ENCODE measurements at regions not wholly inside any gene's neighbourhood (a gene's known extent, or its start where the extent isn't known, plus 50 kb on each side); places are given as distances from the start of the nearest gene placed in this dataset.

DNA sequence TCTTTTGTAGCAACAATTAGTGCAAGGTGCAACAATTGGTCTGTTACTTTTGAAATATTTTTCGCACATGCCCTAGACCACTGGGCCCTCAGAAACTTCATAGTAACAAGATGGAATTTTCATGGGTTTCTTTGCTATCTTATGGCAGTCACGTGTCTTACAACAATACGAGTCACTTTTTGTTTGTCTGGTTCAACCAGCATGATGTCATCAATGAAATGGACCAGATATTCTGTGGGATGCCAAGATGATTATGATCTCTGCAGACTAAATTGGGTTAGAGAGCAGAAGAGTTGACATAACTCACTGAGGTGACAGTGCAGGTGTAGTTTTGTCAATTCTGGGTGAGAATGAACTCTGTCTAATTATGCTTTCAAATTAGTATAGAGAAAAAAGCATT is 239.6 kb upstream of the RIOK2 start:
- Histone ChIP-seq H3K4me3 (ENCODE audit: low read depth, low read length) (no peak overlapping the region), H3K27me3 (ENCODE audit: control insufficient read depth, insufficient read depth, low read length) (no peaks in the 10 kb centered on the region), H3K36me3 (ENCODE audit: control insufficient read depth, insufficient read depth, low read length) (no peaks in the 10 kb centered on the region)
- DNase-seq (ENCODE audit: low read depth) (peak; percentile 20), FAIRE-seq (no peak)
- TF ChIP-seq, protein P1, sequence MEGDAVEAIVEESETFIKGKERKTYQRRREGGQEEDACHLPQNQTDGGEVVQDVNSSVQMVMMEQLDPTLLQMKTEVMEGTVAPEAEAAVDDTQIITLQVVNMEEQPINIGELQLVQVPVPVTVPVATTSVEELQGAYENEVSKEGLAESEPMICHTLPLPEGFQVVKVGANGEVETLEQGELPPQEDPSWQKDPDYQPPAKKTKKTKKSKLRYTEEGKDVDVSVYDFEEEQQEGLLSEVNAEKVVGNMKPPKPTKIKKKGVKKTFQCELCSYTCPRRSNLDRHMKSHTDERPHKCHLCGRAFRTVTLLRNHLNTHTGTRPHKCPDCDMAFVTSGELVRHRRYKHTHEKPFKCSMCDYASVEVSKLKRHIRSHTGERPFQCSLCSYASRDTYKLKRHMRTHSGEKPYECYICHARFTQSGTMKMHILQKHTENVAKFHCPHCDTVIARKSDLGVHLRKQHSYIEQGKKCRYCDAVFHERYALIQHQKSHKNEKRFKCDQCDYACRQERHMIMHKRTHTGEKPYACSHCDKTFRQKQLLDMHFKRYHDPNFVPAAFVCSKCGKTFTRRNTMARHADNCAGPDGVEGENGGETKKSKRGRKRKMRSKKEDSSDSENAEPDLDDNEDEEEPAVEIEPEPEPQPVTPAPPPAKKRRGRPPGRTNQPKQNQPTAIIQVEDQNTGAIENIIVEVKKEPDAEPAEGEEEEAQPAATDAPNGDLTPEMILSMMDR (IDR thresholded peaks at IDR 0.05; ENCODE audit: insufficient read depth, low read length, severe bottlenecking) = no peak

DNA sequence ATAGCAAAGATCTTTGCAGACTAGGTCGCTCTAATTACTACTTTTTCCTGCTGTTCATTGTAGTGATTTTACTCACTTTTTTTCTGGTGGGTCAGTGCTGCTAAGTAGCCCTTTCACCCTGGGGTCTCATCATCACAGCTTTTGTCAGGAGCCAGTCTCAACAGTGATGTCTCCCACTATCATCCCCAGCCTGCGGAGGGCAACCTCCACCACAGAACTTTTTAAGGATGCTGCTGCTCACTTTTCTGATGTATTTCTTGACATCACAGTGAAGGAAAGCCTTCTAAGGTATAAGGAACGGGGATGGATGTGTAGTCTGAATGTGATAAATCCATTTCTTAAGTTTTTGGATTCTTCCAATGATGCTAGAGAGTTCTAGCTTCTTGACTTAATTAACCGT is 242.5 kb upstream of the RIOK2 start:
- Histone ChIP-seq H3K27me3 (ENCODE audit: control insufficient read depth, insufficient read depth, low read length) (no peaks in the 10 kb centered on the region), H3K36me3 (ENCODE audit: control insufficient read depth, insufficient read depth, low read length) (no peaks in the 10 kb centered on the region), H3K4me3 (ENCODE audit: low read depth, low read length) (no peak overlapping the region)
- FAIRE-seq (no peak), DNase-seq (ENCODE audit: low read depth) (peak; percentile 14)
- TF ChIP-seq, protein P1 (IDR thresholded peaks at IDR 0.05; ENCODE audit: insufficient read depth, low read length, severe bottlenecking) = peak; percentile 19

DNA sequence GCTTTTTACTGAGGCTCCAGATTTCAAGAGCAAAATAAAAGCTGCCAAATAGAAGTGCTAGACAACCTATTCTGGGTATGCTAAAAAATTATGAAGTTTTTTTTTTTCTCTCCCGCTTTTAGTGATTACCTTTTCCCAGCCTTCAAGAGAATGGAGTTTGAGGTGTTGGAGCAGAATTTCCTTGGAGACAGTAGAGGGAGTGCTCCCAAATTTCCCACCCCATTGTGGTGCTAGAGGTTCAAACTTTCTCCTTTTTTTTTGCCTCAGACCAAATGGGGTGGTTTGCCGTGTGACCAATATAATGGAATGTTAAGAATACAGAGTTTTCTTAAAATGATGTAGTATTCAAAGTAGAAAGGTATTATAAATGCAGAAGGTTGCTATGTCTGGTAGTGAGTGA is 244.2 kb upstream of the RIOK2 start:
- DNase-seq (ENCODE audit: low read depth) = no peak
- FAIRE-seq = no peak
- TF ChIP-seq, protein P1 (IDR thresholded peaks at IDR 0.05; ENCODE audit: insufficient read depth, low read length, severe bottlenecking) = no peak
- Histone ChIP-seq H3K27me3 (ENCODE audit: control insufficient read depth, insufficient read depth, low read length) (no peaks in the 10 kb centered on the region), H3K36me3 (ENCODE audit: control insufficient read depth, insufficient read depth, low read length) (no peaks in the 10 kb centered on the region), H3K4me3 (ENCODE audit: low read depth, low read length) (no peak overlapping the region)

DNA sequence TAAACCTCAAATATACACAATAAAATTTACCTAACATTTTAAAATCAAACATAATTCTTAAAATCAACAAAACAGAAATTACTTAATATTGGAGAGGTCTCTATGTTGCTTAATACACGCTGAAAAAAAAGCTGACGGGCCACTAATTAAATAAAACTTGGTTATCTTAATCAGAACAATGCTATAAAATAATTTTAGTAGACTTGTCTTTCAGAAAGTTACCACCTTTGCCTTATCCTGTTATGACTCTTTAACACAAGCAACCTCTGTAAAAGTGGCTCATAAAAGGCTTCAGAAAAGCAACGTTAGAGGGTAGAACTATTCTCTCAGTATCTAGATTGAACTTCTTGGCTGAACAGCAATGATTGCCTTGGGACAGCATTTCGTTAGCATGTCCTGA is 251.0 kb upstream of the RIOK2 start:
- FAIRE-seq (no peak), DNase-seq (ENCODE audit: low read depth) (no peak)
- no peak overlapping the region for H3K4me3 ChIP-seq (ENCODE audit: low read depth, low read length)
- TF ChIP-seq, protein P1 (IDR thresholded peaks at IDR 0.05; ENCODE audit: insufficient read depth, low read length, severe bottlenecking) = no peak
- no peaks in the 10 kb centered on the region for H3K36me3 ChIP-seq (ENCODE audit: control insufficient read depth, insufficient read depth, low read length)
- H3K27me3 ChIP-seq (ENCODE audit: control insufficient read depth, insufficient read depth, low read length) = peaks cover 1% of the 10 kb centered on the region

DNA sequence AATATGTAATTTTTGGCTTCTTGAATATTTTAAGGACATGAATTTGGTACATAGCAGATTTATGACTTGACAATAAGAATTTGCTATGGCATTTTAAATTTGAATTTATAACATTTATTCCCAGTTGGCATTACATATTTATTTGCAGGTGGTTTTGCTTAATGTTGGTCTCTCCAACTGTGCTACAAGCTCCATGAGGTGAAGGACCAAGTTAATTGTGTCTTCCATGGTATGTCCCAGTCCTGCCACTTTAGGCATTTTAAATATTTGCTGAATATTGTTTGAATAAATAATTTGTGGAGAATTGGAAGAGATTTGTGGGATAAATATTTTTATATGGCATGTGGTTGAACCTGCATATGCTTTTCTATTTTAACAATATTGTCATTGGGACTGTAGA is 253.4 kb upstream of the RIOK2 start:
- peaks cover 1% of the 10 kb centered on the region for H3K27me3 ChIP-seq (ENCODE audit: control insufficient read depth, insufficient read depth, low read length)
- TF ChIP-seq, protein P1 (IDR thresholded peaks at IDR 0.05; ENCODE audit: insufficient read depth, low read length, severe bottlenecking) = no peak
- no peak overlapping the region for H3K4me3 ChIP-seq (ENCODE audit: low read depth, low read length)
- no peaks in the 10 kb centered on the region for H3K36me3 ChIP-seq (ENCODE audit: control insufficient read depth, insufficient read depth, low read length)
- no peak for FAIRE-seq
- DNase-seq (ENCODE audit: low read depth) = no peak

DNA sequence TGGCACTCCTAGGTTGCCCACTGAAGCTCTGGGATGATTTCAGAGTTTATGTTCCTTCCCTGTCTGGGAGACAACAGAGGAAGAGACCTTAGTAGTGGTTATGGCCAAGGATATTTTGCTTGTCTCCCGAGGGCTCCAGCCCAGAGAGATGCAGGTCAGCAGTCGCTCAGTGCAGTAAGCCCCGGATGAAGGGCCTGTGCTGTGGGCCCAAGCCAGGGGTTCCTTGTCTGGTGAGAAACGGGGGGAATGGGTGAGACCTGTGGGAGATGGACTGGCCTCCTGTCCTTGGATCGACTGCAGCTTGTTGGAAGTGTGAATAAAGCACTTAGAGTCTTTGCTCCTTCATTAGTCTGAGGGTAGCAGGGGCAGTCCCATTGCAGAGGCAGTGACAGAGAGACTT is 260.7 kb upstream of the RIOK2 start:
- FAIRE-seq (no peak), DNase-seq (ENCODE audit: low read depth) (no peak)
- no peaks in the 10 kb centered on the region for H3K36me3 ChIP-seq (ENCODE audit: control insufficient read depth, insufficient read depth, low read length)
- no peak overlapping the region for H3K4me3 ChIP-seq (ENCODE audit: low read depth, low read length)
- no peaks in the 10 kb centered on the region for H3K27me3 ChIP-seq (ENCODE audit: control insufficient read depth, insufficient read depth, low read length)
- TF ChIP-seq, protein P1 (IDR thresholded peaks at IDR 0.05; ENCODE audit: insufficient read depth, low read length, severe bottlenecking) = no peak
